AG09309 (cell line): ENCODE measurements at regions not wholly inside any gene's neighbourhood (a gene's known extent, or its start where the extent isn't known, plus 50 kb on each side); places are given as distances from the start of the nearest gene placed in this dataset.

Source experiments
- DNase-seq: peaks from one replicate; pipeline ENCODE4 v3.0.0-alpha.2; 2010; ENCODE audit warnings: low read depth
- H3K4me3 ChIP-seq: 2 replicates; pipeline ENCODE4 v1.5.1; 2011; ENCODE audit warnings: mild to moderate bottlenecking, low read depth, low read length, moderate library complexity; ENCODE audit not compliant: control insufficient read depth
- TF ChIP-seq, protein P1 (sequence below): IDR thresholded peaks from 2 replicates; pipeline ENCODE4 v1.5.1; 2011; ENCODE audit warnings: mild to moderate bottlenecking, low read depth, low read length, inconsistent platforms; ENCODE audit not compliant: insufficient read depth, control insufficient read depth; ENCODE audit errors: missing control alignments

DNA sequence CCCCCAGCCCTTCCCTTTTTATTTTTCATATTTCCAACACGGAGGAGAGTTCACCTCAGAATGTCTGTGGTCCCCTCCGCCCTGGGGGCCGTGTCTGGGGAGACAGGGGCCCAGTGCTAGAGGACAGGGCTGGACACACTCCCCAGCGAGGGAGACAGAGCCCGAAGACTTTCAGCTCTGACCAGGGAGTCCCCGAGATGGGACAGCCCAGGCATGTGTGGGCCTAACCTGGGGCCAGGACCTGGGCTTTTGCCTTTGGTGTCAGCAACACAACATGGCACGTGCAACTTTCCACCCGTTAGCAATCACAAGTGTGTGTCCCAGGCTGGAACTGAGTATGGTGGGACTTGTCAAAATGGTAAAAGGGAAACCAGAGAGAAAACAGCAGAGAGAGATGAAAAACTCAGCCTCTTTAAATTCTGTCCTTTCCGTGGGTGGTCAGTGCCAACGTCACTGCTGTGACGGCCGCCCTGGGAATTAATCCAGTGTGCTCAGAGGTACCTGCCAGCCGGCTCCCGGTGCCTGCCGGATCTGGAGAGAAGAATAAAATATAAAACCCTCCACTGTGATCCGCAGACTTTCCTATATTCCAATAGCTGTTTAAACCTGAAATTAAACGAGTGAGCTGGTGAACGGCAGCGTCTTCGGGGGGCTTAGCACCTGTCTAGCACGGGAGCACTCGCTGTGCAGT, 245.8 kb downstream of the EIPR1 start:
- H3K4me3 ChIP-seq = no peak overlapping the region
- TF ChIP-seq, protein P1, sequence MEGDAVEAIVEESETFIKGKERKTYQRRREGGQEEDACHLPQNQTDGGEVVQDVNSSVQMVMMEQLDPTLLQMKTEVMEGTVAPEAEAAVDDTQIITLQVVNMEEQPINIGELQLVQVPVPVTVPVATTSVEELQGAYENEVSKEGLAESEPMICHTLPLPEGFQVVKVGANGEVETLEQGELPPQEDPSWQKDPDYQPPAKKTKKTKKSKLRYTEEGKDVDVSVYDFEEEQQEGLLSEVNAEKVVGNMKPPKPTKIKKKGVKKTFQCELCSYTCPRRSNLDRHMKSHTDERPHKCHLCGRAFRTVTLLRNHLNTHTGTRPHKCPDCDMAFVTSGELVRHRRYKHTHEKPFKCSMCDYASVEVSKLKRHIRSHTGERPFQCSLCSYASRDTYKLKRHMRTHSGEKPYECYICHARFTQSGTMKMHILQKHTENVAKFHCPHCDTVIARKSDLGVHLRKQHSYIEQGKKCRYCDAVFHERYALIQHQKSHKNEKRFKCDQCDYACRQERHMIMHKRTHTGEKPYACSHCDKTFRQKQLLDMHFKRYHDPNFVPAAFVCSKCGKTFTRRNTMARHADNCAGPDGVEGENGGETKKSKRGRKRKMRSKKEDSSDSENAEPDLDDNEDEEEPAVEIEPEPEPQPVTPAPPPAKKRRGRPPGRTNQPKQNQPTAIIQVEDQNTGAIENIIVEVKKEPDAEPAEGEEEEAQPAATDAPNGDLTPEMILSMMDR = no peak
- no peak for DNase-seq

DNA sequence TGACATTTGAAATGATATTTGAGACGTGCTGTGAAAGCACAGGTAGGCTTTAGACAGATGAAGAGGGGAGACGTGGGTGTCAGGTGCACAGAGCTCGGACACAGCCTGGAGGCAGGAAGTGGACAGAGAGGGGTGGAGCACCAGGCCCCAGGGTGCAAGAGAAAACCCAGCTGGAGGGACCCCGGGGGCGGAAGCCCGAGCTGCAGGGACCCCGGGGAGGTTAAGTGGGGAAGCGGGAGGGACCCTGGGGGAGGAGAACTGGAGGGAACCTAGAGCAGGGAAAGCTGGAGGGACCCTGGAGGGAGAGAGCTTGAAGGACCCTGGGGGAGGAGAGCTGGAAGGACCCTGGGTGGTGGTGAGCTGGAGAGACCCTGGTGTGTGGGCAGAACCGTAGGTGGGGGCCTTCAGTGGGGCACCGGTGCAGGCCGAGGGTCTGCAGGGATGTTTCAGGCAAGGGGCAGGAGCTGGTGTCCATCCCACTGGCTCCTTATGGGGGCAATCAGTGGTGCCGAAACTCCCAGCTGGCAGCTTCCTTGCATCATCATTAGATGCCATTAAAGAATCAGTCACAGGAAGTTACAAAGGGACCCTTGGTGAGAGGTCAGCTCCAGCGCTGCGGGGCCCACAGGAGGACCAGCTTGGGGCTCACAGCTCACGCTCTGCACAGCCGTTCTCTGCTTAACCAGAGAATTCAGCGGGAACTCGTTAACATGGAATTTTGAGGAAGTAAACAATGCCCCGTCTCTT, 246.6 kb downstream of the EIPR1 start:
- DNase-seq = no peak
- no peak overlapping the region for H3K4me3 ChIP-seq
- TF ChIP-seq, protein P1 = no peak

DNA sequence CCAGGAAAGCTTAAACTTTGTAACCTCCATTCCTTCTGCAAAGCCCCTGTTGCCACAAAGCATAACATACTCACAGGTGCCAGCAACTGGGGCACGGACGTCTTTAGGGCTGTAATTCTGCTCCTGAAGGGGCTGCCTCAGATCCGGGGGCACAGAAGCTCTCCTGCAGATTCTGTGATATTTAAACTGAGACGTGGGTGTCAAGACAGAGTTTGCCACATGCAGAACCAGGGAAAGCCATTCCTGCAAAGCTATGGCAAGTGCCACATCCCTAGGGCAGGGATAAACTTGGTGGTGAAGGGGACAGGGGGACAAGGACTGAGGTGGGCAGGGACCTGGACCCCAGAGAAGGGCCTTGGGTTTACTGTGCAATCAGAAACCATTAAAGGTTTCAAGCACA, 247.2 kb downstream of the EIPR1 start:
- H3K4me3 ChIP-seq = no peak overlapping the region
- TF ChIP-seq, protein P1 = no peak
- no peak for DNase-seq

DNA sequence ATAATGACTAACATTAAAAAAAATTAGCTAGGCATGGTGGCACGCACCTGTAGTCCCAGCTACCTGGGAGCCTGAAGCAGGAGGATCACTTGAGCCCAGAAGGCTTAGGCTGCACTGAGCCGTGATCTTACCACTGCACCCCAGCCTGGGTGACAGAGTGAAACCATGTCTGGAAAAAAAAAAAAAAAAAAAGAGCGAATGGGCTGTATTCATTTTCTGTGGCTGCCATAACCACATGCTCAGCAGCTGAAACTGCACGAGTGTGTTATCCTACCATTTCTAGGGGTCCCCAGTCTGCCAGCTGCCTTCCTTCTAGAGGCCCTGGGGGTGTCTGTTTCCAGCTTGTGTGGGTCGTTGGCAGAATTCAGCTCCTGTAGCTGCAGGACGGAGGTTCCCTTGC, 247.8 kb downstream of the EIPR1 start:
- DNase-seq = no peak

DNA sequence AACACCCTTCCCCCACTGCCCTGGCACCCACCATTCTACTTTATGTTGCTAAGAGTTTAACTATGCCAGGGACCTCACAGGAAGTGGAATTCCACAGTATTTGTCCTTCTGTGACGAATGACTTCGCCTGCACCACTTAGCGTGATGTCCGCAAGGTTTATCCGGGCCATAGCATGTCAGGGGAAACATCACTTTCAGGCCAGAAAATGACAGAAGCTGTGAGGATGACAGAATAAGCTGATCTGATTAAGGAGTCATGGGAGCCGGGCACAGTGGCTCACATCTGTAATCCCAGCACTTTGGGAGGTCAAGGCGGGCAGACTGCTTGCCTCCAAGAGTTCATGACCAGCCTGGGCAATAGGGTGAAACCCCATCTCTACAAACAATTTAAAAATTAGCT, 248.8 kb downstream of the EIPR1 start:
- TF ChIP-seq, protein P1 = no peak
- no peak overlapping the region for H3K4me3 ChIP-seq
- DNase-seq = no peak

More for the DNA sequence above, 247.8 kb downstream of the EIPR1 start:
- TF ChIP-seq, protein P1 = no peak
- no peak overlapping the region for H3K4me3 ChIP-seq

DNA sequence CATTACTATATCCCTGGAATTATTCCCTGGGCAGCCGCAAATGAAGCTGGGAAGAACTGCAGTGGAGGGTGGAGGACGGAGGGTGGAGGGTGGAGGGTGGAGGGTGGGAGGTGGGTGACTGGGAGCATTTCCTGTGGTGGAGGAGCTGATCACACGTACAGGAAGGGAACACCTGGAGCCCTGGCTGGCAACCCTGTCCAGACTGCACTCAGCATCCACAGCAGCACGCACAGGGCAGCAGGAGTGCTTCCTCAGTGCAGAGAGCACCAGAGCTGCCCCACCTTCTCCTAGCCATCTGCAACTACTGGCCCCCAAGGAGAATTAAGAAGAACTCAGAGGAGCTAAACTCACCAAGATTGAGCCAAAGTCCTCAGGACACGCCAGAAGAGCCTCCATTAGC, 249.9 kb downstream of the EIPR1 start:
- DNase-seq = no peak
- TF ChIP-seq, protein P1 = no peak
- no peak overlapping the region for H3K4me3 ChIP-seq
